Upper lobe of left lung (tissue), 4 donors: ENCODE measurements at regions not wholly inside any gene's neighbourhood (a gene's known extent, or its start where the extent isn't known, plus 50 kb on each side); places are given as distances from the start of the nearest gene placed in this dataset.

ENCODE experiments used
- CTCF ChIP-seq, 6 experiments: fragments of 450-650 bp in 4 of 6; fragments of 200-600 bp in 2 of 6; sonication (generic) in 2 of 6; IDR thresholded peaks; one replicate each; pipeline ENCODE4 v1.5.1; 2016 to 2019; ENCODE audit warnings: antibody characterized with exemption in 6 of 6
- EP300 ChIP-seq, 4 donors: sonication (generic); formaldehyde crosslinking; IDR thresholded peaks; one replicate each; pipeline ENCODE4 v1.5.1; 2017; ENCODE audit warnings: antibody characterized with exemption in 4 of 4, control low read depth in 2 of 4
- POLR2A ChIP-seq, 4 donors: fragments of 450-650 bp; IDR thresholded peaks; one replicate each; pipeline ENCODE4 v1.5.1; 2016 to 2017; ENCODE audit warnings: antibody characterized with exemption in 4 of 4, mild to moderate bottlenecking in 2 of 4

GRCh38 chr4:23978002-23978401 is 88.2 kb upstream of the PPARGC1A start:
- no peak for TF ChIP-seq CTCF (IDR thresholded peaks at IDR 0.05)
- TF ChIP-seq POLR2A (IDR thresholded peaks at IDR 0.05), result no peak
- no peak for TF ChIP-seq EP300 (IDR thresholded peaks at IDR 0.05)
